ENCODE measurements at regions not wholly inside any gene's neighbourhood (a gene's known extent, or its start where the extent isn't known, plus 50 kb on each side); places are given as distances from the start of the nearest gene placed in this dataset.

GRCh38 chr5:169422087-169422486, 121.1 kb upstream of the SLIT3 start:
- TF ChIP-seq CTCF (conservative IDR thresholded peaks at IDR 0.05; ENCODE audit: low read depth, low read length) = no peak
- TF ChIP-seq EZH2 (IDR thresholded peaks at IDR 0.05; ENCODE audit: borderline replicate concordance, low read depth, low read length, poor library complexity, severe bottlenecking) = no peak

All from A673 (cell line).